ENCODE measurements at regions not wholly inside any gene's neighbourhood (a gene's known extent, or its start where the extent isn't known, plus 50 kb on each side); places are given as distances from the start of the nearest gene placed in this dataset.

DNA sequence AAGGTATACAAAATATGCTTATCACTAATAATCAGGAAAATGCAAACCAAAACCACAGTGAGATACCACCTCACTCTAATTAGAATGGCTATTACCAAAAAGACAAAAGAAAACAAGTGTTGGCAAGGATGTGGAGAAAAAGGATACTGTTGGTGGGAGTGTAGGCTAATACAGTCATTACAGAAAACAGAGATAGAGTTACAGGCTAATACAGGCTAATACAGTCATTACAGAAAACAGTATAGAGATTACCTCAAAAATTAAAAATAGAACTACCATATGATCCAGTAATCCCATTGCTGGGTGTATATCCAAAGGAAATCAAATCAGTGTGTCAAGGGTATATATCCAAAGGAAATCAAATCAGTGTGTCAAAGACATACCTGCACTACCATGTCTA lies 238.4 kb downstream of the PLPP3 start:
- TF ChIP-seq, protein P1, sequence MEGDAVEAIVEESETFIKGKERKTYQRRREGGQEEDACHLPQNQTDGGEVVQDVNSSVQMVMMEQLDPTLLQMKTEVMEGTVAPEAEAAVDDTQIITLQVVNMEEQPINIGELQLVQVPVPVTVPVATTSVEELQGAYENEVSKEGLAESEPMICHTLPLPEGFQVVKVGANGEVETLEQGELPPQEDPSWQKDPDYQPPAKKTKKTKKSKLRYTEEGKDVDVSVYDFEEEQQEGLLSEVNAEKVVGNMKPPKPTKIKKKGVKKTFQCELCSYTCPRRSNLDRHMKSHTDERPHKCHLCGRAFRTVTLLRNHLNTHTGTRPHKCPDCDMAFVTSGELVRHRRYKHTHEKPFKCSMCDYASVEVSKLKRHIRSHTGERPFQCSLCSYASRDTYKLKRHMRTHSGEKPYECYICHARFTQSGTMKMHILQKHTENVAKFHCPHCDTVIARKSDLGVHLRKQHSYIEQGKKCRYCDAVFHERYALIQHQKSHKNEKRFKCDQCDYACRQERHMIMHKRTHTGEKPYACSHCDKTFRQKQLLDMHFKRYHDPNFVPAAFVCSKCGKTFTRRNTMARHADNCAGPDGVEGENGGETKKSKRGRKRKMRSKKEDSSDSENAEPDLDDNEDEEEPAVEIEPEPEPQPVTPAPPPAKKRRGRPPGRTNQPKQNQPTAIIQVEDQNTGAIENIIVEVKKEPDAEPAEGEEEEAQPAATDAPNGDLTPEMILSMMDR (conservative IDR thresholded peaks at IDR 0.05; ENCODE audit: low read length): no peak
- no peak for TF ChIP-seq EZH2phosphoT487 (IDR thresholded peaks at IDR 0.05; ENCODE audit: borderline replicate concordance, low read depth, low read length)
